NCI-H82 treated with DMSO at 0.1 percent for 48 hours (cell line): ENCODE measurements at regions not wholly inside any gene's neighbourhood (a gene's known extent, or its start where the extent isn't known, plus 50 kb on each side); places are given as distances from the start of the nearest gene placed in this dataset.
"Not testable (repeated sequence)": the region's sequence is repeated elsewhere in the genome, so short reads cannot be mapped to it uniquely, and the experiment has no call there.

Experiments
- DNase-seq: peaks from one replicate; lab custom pipeline; 2025; ENCODE audit not compliant: unreplicated experiment; lab: John Stamatoyannopoulos, UW

- DNase-seq: no peak
Observed at GRCh38 chr14:43123544-43123943, 1383.5 kb downstream of the FSCB start.

DNA sequence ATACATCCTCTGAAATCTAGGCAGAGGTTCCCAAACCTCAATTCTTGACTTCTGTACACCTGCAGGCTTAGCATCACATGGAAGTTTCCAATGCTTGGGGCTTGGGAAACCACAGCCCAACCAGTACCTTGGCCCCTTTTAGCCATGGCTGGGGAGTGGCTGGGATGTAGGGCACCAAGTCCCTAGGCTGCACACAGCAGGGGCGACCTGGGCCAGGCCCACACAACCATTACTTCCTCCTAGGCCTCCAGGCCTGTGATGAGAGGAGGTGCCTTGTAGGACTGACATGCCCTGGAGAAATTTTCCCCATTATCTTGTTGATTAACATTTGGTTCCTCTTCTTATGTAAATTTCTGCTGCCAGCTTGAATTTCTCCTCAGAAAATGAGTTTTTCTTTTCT, 1387.4 kb downstream of the FSCB start:
- DNase-seq: no peak

DNA sequence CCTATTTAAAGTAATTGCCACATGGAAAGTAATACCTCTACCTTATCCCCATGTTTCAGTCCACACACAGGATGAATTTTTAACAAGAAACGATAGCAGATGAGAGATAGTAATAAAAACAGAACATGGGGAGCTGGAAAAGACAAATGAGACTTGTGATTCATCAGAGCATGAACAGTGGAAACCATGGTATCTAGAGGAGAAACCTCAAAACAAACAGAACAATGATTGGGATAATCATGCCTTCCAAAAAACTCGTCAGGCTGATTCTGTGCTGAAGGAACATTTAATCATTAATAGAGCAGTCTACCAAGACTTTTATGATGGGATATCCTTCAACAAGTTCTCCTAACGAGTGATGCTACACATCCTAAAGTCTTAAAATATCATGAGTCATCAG, 1390.7 kb downstream of the FSCB start:
- no peak for DNase-seq

DNA sequence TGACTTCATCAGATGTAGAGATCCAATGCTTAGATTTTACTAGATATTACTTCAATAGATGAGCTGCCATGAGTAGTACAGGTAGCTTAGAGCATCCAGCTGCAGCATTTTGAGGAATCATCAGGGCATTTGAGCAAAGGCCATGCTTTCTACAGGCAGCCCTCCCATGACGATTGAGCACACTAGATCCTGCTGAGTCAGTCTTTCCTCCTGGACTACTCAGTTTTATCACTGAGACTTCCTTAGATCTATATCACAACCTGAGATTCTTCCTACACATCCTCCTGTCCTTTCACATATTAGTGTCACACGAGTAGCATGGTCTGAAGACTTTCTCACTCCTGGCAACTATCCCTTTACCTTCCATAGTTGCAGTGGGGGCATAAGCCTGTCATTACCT, 1401.8 kb downstream of the FSCB start:
- DNase-seq: no peak

DNA sequence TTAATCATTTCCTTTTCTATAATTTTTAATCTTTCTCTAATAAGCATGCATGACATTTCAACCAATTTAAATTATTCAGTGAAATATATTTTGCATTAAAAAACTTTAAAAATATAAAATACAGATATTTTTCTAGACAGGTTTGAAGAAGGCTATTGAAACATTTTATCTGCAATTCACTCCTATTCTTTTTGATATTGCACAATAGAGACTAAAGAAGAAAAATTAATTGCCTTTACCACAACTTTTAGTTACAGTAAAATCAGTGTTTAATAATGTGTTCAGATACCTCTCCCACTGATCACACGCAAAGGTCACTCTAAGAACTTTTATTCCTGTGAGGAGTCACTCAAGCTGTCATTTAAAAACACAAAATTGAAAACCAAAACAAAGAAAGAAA, 1416.7 kb downstream of the FSCB start:
- no peak for DNase-seq

- no peak for DNase-seq
Observed at GRCh38 chr14:43087666-43088065, 1419.4 kb downstream of the FSCB start.

DNA sequence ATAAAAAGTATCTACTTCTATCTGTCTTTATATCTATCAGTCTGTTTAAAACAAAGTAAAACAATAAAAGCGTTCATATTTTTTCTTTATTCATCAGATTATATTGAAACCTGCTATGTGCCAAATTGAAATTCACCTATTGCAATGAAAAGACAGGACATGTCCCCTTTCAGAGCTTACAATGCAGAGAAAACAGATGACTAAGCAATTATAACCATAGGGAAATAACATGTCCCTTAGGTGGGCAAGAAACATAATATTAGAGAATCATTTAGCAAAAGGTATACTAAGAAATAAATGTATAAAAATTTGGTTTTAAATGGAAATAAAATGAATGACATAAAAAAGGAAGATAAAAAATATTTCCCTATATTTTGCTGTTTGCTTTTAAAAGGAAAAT, 1421.3 kb downstream of the FSCB start:
- no peak for DNase-seq

DNA sequence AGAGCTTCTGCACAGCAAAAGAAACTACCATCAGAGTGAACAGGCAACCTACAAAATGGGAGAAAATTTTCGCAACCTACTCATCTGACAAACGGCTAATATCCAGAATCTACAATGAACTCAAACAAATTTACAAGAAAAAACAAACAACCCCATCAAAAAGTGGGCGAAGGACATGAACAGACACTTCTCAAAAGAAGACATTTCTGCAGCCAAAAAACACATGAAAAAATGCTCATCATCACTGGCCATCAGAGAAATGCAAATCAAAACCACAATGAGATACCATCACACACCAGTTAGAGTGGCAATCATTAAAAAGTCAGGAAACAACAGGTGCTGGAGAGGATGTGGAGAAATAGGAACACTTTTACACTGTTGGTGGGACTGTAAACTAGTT, 1439.7 kb downstream of the FSCB start:
- not testable (repeated sequence) for DNase-seq

GRCh38 chr14:43056106-43056505, 1449.4 kb downstream of the LRFN5 start:
- DNase-seq: no peak

GRCh38 chr14:43052897-43053296, 1446.2 kb downstream of the LRFN5 start:
- no peak for DNase-seq

DNA sequence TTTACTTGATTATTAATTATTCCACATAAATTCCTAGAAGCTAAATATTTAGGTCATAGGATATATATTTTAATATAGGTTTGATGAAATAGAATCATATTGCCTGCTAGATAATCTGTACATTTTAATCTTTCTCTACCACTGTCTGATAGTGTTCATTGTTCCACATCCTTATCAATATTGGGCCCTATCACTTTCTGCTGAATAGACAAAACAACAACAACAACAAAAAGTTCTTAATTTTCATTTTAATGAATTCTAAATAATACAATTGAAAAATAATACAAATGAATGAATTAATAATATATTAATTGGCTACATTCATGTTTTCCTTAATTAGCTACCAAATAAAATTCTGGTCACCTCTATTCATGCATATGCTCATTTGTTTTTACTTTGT, 1437.2 kb downstream of the LRFN5 start:
- no peak for DNase-seq

GRCh38 chr14:43042408-43042807, 1435.7 kb downstream of the LRFN5 start:
- DNase-seq: no peak

- no peak for DNase-seq
Observed at GRCh38 chr14:43041976-43042375, 1435.3 kb downstream of the LRFN5 start.

DNA sequence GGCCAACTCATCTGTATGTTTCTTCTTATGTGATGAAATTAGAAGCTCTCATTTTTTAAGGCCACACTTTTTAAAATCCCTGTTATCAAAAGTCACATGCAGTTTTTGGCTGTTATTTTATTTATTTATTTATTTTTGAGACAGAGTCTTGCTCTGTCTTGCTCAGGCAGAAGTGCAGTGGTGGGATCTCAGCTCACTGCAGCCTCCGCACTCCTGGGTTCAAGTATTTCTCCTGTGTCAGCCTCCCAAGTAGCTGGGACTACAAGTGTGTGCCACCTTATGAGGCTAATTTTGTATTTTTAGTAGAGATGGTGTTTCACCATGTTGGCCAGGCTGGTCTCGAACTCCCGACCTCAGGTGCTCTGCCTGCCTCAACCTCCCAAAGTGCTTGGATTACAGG, 1434.5 kb downstream of the LRFN5 start:
- no peak for DNase-seq

DNA sequence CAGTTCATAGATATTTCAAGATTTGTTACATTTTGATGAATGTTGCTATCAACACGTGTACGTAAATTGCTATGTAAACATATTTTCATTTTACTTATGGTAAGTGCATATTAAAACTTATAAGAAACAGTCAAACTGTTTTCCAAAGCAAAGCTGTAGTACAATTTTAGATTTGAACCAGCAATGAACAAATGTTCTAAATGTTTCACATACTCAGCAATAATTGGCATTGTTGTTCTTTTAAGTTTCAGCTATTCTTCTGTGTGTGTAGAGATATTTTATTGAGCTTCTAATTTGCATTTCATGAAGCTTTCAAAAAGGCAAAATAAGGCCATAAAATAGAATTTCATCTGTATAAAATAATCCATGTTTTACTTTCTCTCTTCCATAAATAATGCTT, 1433.2 kb downstream of the LRFN5 start:
- no peak for DNase-seq

DNA sequence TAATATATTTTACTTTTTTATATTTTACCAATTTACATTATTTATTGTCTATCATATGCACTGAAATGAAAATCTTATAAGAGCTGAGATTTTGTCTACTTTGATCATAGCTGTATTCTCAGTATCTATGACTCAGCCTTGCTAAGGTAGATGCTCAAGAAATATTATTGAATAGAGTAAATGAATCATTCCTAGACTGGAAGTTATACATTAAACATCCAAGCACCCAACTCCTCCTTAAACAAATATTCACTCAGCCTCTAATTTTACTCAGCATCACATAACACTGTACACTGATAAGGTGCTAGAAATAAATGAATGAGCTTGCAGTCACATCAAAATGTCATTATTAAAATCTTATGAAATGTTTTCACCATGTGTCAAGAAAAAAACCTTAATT, 1424.9 kb downstream of the LRFN5 start:
- no peak for DNase-seq

DNA sequence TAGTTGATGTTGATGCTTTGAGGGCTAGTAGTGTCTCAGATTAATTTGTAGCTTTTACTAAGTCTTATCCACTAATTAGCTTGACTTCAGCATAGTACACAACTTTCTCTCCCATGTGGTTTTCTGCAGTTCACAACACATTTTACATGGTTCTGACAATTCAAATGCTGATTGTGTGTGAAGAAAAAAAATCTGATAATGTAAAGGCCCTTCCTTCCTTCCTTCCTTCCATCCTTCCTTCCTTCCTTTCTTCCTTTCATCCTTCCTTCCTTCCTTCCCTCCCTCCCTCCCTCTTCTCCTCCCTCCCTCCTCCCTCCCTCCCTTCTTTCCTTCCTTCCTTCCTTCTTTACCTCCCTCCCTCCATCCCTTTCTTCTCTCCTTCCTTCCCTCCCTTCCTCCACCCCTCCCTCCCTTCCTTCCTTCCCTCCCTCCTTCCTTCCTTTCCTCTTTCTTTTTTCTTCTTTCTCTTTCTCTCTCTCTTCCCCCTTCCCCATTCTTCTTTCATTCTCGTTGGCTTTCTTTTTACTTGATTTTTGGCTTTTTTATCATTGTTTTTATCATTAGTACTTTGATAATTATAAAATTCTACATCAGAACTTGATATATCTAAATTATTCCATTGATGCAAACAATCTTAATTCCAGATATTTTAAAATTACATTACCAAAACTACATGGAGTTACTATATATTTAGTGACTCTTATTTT, 1415.6 kb downstream of the LRFN5 start:
- DNase-seq: no peak

GRCh38 chr14:43019826-43020225, 1413.2 kb downstream of the LRFN5 start:
- peak; percentile 81 for DNase-seq

- DNase-seq: no peak
Observed at GRCh38 chr14:43014338-43014737, 1407.7 kb downstream of the LRFN5 start.

DNA sequence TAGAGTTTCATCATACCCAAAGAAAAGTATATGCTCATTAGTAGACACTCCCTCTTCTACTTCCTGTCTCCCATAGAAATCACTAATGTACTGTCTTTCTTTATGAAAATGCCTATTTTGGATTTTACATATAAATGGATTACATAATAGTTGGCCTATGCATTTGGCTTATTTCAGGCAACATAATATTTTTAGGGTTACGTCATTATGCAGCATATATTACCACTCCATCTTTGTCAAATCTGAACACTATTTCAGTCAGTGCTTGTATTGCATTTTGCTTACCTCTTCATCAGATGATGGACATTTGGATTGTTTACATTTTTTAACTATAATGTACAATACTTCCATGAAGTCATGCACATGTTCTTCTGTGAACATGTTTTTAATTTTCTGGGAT, 1406.1 kb downstream of the LRFN5 start:
- DNase-seq: no peak

GRCh38 chr14:43005807-43006206, 1399.1 kb downstream of the LRFN5 start:
- DNase-seq: no peak

GRCh38 chr14:43003845-43004244, 1397.2 kb downstream of the LRFN5 start:
- no peak for DNase-seq

GRCh38 chr14:43001731-43002130, 1395.1 kb downstream of the LRFN5 start:
- DNase-seq: no peak
